Stomach (tissue), 8 donors: ENCODE measurements at regions not wholly inside any gene's neighbourhood (a gene's known extent, or its start where the extent isn't known, plus 50 kb on each side); places are given as distances from the start of the nearest gene placed in this dataset.

Experiments used
- DNase-seq, 2 donors: peaks; one replicate each; pipeline versions ENCODE4 v3.0.0 to v3.0.0-alpha.2; 2013 to 2019
- H3K27ac ChIP-seq, 5 donors: fragments of 200-600 bp in 4 of 5; sonication (generic) in 4 of 5; one replicate each; pipeline ENCODE4 v1.5.1; 2013 to 2019; ENCODE audit warnings: mild to moderate bottlenecking in 1 of 5, moderate library complexity in 1 of 5
- H3K27me3 ChIP-seq, 3 donors: fragments of 200-600 bp; sonication (generic); one replicate each; pipeline ENCODE4 v1.5.1; 2017 to 2019; ENCODE audit warnings: mixed run types in 1 of 3
- H3K36me3 ChIP-seq, 4 donors: fragments of 200-600 bp; sonication (generic); 1 replicate in 3 of 4; 2 replicates in 1 of 4; pipeline ENCODE4 v1.5.1; 2016 to 2019
- H3K4me1 ChIP-seq, 4 donors: fragments of 200-600 bp; sonication (generic); one replicate each; pipeline ENCODE4 v1.5.1; 2016 to 2019
- H3K4me3 ChIP-seq, 4 donors: fragments of 200-600 bp; sonication (generic) in 3 of 4; one replicate each; pipeline ENCODE4 v1.5.1; 2016 to 2019; ENCODE audit warnings: mild to moderate bottlenecking in 1 of 4
- H3K9me3 ChIP-seq, 4 donors: fragments of 200-600 bp; sonication (generic); one replicate each; pipeline ENCODE4 v1.5.1; 2016 to 2019
- EP300 ChIP-seq: sonication (generic); formaldehyde crosslinking; IDR thresholded peaks from one replicate; pipeline ENCODE4 v1.6.1; 2017; ENCODE audit warnings: antibody characterized with exemption
- POLR2A ChIP-seq, 4 donors: fragments of 450-650 bp; IDR thresholded peaks; one replicate each; pipeline ENCODE4 v1.6.1; 2016; ENCODE audit warnings: antibody characterized with exemption in 4 of 4, control low read depth in 2 of 4, mild to moderate bottlenecking in 1 of 4, moderate library complexity in 1 of 4
- POLR2AphosphoS5 ChIP-seq, 3 donors: sonication (generic); formaldehyde crosslinking; IDR thresholded peaks; one replicate each; pipeline ENCODE4 v1.6.1; 2016; ENCODE audit warnings: antibody characterized with exemption in 3 of 3
- whole genome bisulfite sequencing, 5 donors: extraction: QIAGEN DNeasy Blood & Tissue Kit in 3 of 5; methylation state at CpG; one replicate each; pipeline versions ENCODE4 v1.1.5 to v1.1.7; 2013 to 2018; 5-methylcytosine and 5-hydroxymethylcytosine counted together
- intact Hi-C: fragments of 100-400 bp; cut with DNase I; formaldehyde crosslinking; loops from one replicate; pipeline ENCODE4 v1.15.1; 2023; ENCODE audit warnings: low total_unique reads
- TF ChIP-seq, protein P1 (sequence below), 7 experiments: fragments of 450-650 bp in 4 of 7; fragments of 200-600 bp in 3 of 7; sonication (generic) in 3 of 7; IDR thresholded peaks; one replicate each; pipeline ENCODE4 v1.5.1; 2016 to 2019; ENCODE audit warnings: antibody characterized with exemption in 7 of 7, control low read depth in 2 of 7, mild to moderate bottlenecking in 1 of 7
- donor health status: healthy with polysubstance abuse.
- donor health status: Bipolar disorder and iron deficiency.
- donor health status: healthy.

DNA sequence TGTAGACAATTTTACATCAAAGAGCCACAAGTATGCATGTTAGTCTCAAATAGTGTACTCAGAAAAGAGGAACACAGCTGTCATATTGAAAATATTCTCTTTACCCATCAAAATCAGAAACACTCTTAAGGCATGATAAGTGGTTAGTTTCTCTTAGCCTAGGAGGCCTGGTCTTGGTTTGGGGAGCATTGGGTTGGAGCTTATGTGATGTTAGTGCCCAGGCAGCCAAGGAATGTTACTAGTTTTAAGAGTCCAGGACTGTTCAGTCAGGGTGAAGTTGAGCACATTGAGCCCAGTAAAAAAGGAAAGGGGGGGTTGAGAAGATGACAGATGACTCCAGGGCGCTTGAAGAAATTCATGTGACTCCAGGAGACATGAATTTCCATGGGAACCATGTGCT is 340.6 kb downstream of the HRH4 start:
- no peaks in the 10 kb centered on the region for H3K36me3 ChIP-seq
- no peaks in the 10 kb centered on the region for H3K4me1 ChIP-seq
- no peak overlapping the region for H3K4me3 ChIP-seq
- no peak for DNase-seq
- WGBS, 5 donors = 48 to 81% (median 67%) methylated on average over 1 of the region's 1 CpG
- peaks cover 0 to 5% (median 0%) of the 10 kb centered on the region in 3 donors for H3K27me3 ChIP-seq
- no peak for TF ChIP-seq POLR2AphosphoS5 (IDR thresholded peaks at IDR 0.05)
- TF ChIP-seq EP300 = no peak
- TF ChIP-seq, protein P1, sequence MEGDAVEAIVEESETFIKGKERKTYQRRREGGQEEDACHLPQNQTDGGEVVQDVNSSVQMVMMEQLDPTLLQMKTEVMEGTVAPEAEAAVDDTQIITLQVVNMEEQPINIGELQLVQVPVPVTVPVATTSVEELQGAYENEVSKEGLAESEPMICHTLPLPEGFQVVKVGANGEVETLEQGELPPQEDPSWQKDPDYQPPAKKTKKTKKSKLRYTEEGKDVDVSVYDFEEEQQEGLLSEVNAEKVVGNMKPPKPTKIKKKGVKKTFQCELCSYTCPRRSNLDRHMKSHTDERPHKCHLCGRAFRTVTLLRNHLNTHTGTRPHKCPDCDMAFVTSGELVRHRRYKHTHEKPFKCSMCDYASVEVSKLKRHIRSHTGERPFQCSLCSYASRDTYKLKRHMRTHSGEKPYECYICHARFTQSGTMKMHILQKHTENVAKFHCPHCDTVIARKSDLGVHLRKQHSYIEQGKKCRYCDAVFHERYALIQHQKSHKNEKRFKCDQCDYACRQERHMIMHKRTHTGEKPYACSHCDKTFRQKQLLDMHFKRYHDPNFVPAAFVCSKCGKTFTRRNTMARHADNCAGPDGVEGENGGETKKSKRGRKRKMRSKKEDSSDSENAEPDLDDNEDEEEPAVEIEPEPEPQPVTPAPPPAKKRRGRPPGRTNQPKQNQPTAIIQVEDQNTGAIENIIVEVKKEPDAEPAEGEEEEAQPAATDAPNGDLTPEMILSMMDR (IDR thresholded peaks at IDR 0.05) = no peak
- TF ChIP-seq POLR2A (IDR thresholded peaks at IDR 0.05) = no peak
- H3K9me3 ChIP-seq = no peaks in the 10 kb centered on the region
- intact Hi-C loops = no loop called here
- H3K27ac ChIP-seq = no peak overlapping the region

DNA sequence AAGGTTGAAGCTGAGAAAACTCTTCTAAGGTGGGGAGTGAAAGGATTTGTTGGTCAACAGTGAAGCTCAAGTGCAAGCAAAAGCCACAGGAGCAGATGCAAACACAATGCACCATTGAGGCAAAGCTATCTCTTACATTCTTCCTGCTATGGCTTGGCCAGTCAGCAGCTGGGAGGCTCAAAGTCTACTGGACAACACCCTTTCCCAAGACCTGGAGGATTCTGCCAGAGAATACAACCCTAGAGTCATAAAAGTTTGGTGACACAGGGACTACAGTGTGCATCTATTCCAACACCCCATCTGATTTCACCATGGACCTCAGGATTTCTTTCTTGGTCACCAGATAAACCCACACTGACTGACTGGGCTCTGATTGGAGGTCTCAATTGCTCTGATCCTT is 342.0 kb downstream of the HRH4 start:
- Histone ChIP-seq H3K9me3 (no peaks in the 10 kb centered on the region), H3K27me3 (peaks cover 0 to 5% (median 0%) of the 10 kb centered on the region in 3 donors), H3K4me3 (no peak overlapping the region), H3K27ac (no peak overlapping the region), H3K4me1 (no peaks in the 10 kb centered on the region), H3K36me3 (no peaks in the 10 kb centered on the region)
- intact Hi-C loops = no loop called here
- no peak for TF ChIP-seq POLR2AphosphoS5 (IDR thresholded peaks at IDR 0.05)
- TF ChIP-seq, protein P1 (IDR thresholded peaks at IDR 0.05) = no peak
- TF ChIP-seq POLR2A (IDR thresholded peaks at IDR 0.05) = no peak
- TF ChIP-seq EP300 = no peak
- DNase-seq = no peak

DNA sequence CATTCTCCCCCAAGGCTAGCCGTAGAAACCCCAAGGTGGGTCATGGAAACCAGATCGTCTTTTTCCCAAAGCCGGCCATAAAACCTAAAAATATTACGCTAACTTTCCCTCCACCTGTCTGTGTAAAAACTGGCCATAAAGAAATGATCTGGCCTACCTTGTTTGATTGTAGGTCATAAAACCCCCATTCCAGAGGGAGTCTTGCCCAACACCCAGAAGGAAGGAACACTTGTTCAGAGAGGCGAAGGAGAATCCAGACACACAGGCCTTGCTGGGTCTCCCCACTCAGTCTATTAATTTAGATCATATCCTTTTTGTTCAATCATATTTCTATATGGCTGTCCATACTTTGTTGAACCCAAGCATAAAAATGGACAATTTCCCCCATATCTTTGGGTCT is 344.7 kb downstream of the HRH4 start:
- Histone ChIP-seq H3K4me1 (no peaks in the 10 kb centered on the region), H3K27me3 (no peaks in the 10 kb centered on the region), H3K27ac (no peak overlapping the region), H3K9me3 (no peaks in the 10 kb centered on the region), H3K4me3 (no peak overlapping the region), H3K36me3 (no peaks in the 10 kb centered on the region)
- intact Hi-C loops = no loop called here
- 89 to 95% (median 91%) methylated on average over 5 of the region's 5 CpGs for WGBS, 5 donors
- TF ChIP-seq, protein P1 (IDR thresholded peaks at IDR 0.05) = no peak
- TF ChIP-seq POLR2A (IDR thresholded peaks at IDR 0.05) (no peak), POLR2AphosphoS5 (IDR thresholded peaks at IDR 0.05) (no peak), EP300 (no peak)
- no peak for DNase-seq

DNA sequence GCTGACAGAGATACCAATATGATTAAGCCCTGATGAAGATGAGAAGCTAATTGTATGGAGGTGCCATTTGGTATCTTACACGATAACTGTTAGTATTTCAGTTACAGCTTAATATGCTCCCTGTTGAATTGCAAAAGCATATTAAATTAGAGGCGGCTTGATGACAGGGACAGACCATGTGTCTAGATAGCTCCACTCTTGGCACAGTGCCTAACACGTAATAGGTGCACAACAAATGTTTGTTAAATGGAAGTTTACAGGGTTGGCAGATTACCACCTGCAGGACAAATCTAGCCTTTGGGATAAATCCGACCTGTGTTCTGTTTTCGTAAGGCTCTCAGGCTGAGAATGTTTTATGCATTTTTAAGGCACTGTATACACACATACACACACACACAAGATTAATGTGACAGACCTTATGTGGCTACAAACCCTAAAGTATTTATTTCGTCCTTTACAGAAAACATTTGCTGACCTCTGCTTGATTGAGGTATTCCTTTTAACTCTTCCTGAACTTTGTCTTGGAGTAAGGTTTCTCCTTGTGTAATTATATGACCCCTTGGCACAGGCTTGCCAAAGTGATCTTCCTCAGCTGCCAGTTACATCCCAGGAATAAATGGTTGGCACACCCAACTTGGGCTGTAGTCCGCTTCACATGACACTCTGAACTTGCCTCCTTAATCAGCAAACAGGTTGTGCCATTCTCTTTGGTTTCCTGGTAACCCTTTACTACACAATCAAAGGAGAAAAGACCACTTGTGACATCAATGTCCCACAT is 348.9 kb downstream of the HRH4 start:
- intact Hi-C loops = no loop called here
- no peaks in the 10 kb centered on the region for H3K4me1 ChIP-seq
- no peaks in the 10 kb centered on the region for H3K9me3 ChIP-seq
- no peak overlapping the region for H3K4me3 ChIP-seq
- no peaks in the 10 kb centered on the region for H3K36me3 ChIP-seq
- no peak overlapping the region for H3K27ac ChIP-seq
- H3K27me3 ChIP-seq = no peaks in the 10 kb centered on the region
- WGBS, 5 donors = 71 to 83% (median 78%) methylated on average over 7 of the region's 7 CpGs
- TF ChIP-seq, protein P1 (IDR thresholded peaks at IDR 0.05) = no peak
- TF ChIP-seq POLR2AphosphoS5 (IDR thresholded peaks at IDR 0.05) (no peak), EP300 (no peak), POLR2A (IDR thresholded peaks at IDR 0.05) (no peak)
- DNase-seq = no peak
